B cell (primary cell): ENCODE measurements at regions not wholly inside any gene's neighbourhood (a gene's known extent, or its start where the extent isn't known, plus 50 kb on each side); places are given as distances from the start of the nearest gene placed in this dataset.

ENCODE experiments used
- ATAC-seq: fragments of 200-7000 bp; cut with Tn5 transposase; one replicate; pipeline ENCODE4 v1.10.0; 2021; ENCODE audit warnings: low read depth, mild to moderate bottlenecking, moderate number of reproducible peaks, moderate library complexity
- CTCF ChIA-PET: fragments of 350-600 bp; sonication (Branson Sonifier 250); formaldehyde crosslinking; loops from one replicate; lab custom pipeline; 2021; ENCODE audit warnings: antibody characterized with exemption, inconsistent platforms; lab: Charles Lee
- POLR2A ChIA-PET: fragments of 350-600 bp; sonication (Branson Sonifier 250); formaldehyde crosslinking; loops from one replicate; lab custom pipeline; 2021; ENCODE audit warnings: antibody characterized with exemption; lab: Charles Lee
- DNase-seq: peaks from one replicate; pipeline ENCODE4 v3.0.0; 2013
- H2AFZ ChIP-seq: 2 replicates; pipeline ENCODE4 v1.6.1; 2012; ENCODE audit warnings: mild to moderate bottlenecking, low read depth, low read length; ENCODE audit not compliant: insufficient read depth, poor library complexity, severe bottlenecking
- H3K27ac ChIP-seq, 2 donors: 1 replicate in 1 of 2; 2 replicates in 1 of 2; pipeline ENCODE4 v1.5.1; 2012 to 2013; ENCODE audit warnings: low read length in 2 of 2, mild to moderate bottlenecking in 2 of 2, moderate library complexity in 1 of 2
- H3K27me3 ChIP-seq, 4 experiments: fragments of 200-600 bp in 1 of 4; sonication (generic) in 1 of 4; replicated peaks in 1 of 4; 1 replicate in 2 of 4; 2 replicates in 2 of 4; pipeline versions ENCODE4 v1.6.1 to v1.7.0; 2013 to 2016; ENCODE audit warnings: low read length in 3 of 4, mild to moderate bottlenecking in 2 of 4, mixed read lengths in 1 of 4, moderate library complexity in 1 of 4; ENCODE audit not compliant: insufficient read depth in 4 of 4, control insufficient read depth in 3 of 4; ENCODE audit errors: control extremely low read depth in 1 of 4
- H3K36me3 ChIP-seq, 2 experiments: replicated peaks in 1 of 2; 1 replicate in 1 of 2; 2 replicates in 1 of 2; pipeline versions ENCODE4 v1.6.1 to v1.7.1; 2013; ENCODE audit warnings: low read length in 1 of 2; ENCODE audit not compliant: insufficient read depth in 2 of 2, control insufficient read depth in 1 of 2; ENCODE audit errors: control extremely low read depth in 1 of 2, extremely low read depth in 1 of 2
- H3K4me1 ChIP-seq, 2 donors: fragments of 200-600 bp in 1 of 2; sonication (generic) in 1 of 2; 1 replicate in 1 of 2; 2 replicates in 1 of 2; pipeline versions ENCODE4 v1.5.1 to v1.6.1; 2013 to 2017; ENCODE audit warnings: low read length in 2 of 2; ENCODE audit not compliant: control insufficient read depth in 2 of 2, insufficient read depth in 2 of 2
- H3K4me2 ChIP-seq: replicated peaks from 2 replicates; pipeline ENCODE3; 2012; ENCODE audit warnings: mild to moderate bottlenecking, low read depth, low read length; ENCODE audit not compliant: poor library complexity, severe bottlenecking
- H3K4me3 ChIP-seq, 5 experiments: fragments of 200-600 bp in 1 of 5; sonication (generic) in 1 of 5; 1 replicate in 3 of 5; 2 replicates in 2 of 5; pipeline versions ENCODE4 v1.5.1 to v1.7.0; 2011 to 2016; ENCODE audit warnings: low read length in 4 of 5, mild to moderate bottlenecking in 4 of 5, low read depth in 2 of 5, control low read depth in 1 of 5, moderate library complexity in 1 of 5; ENCODE audit not compliant: insufficient read depth in 1 of 5; ENCODE audit errors: control extremely low read depth in 1 of 5, extremely low read depth in 1 of 5
- H3K79me2 ChIP-seq: fragments of 200-600 bp; sonication (generic); one replicate; pipeline ENCODE4 v1.6.0; 2016; ENCODE audit warnings: low read length; ENCODE audit not compliant: control insufficient read depth, insufficient read depth
- H3K9ac ChIP-seq: fragments of 200-600 bp; sonication (generic); 2 replicates; pipeline ENCODE4 v1.6.1; 2017; ENCODE audit warnings: mild to moderate bottlenecking, low read length, moderate library complexity
- H3K9me3 ChIP-seq, 3 donors: one replicate each; pipeline versions ENCODE4 v1.6.1 to v1.7.1; 2013; ENCODE audit warnings: low read length in 2 of 3; ENCODE audit not compliant: control insufficient read depth in 2 of 3, insufficient read depth in 1 of 3; ENCODE audit errors: control extremely low read depth in 1 of 3
- H4K20me1 ChIP-seq: 2 replicates; pipeline ENCODE4 v1.6.0; 2012; ENCODE audit warnings: mild to moderate bottlenecking, low read length; ENCODE audit not compliant: insufficient read depth, control insufficient read depth, poor library complexity, severe bottlenecking
- H3K27ac Mint-ChIP-seq: one replicate; pipeline ENCODE4 v1.8.0; 2021; ENCODE audit warnings: mixed read lengths
- H3K27me3 Mint-ChIP-seq: one replicate; pipeline ENCODE4 v1.8.0; 2021; ENCODE audit warnings: mixed read lengths
- H3K4me1 Mint-ChIP-seq: one replicate; pipeline ENCODE4 v1.8.0; 2021; ENCODE audit warnings: mixed read lengths
- H3K4me3 Mint-ChIP-seq: one replicate; pipeline ENCODE4 v1.8.0; 2021; ENCODE audit warnings: mixed read lengths
- H3K9me3 Mint-ChIP-seq: one replicate; pipeline ENCODE4 v1.8.0; 2022; ENCODE audit warnings: mixed read lengths; ENCODE audit not compliant: insufficient read depth
- EZH2 ChIP-seq: IDR thresholded peaks from 2 replicates; pipeline ENCODE4 v1.6.1; 2012; ENCODE audit warnings: borderline replicate concordance, low read depth, mild to moderate bottlenecking, moderate library complexity, low read length; ENCODE audit not compliant: insufficient read depth, poor library complexity, severe bottlenecking
- WGBS: methylation state at CpG from one replicate; pipeline ENCODE4 v1.1.5; 2013; ENCODE audit warnings: missing lambda C conversion rate; ENCODE audit not compliant: insufficient coverage; 5-methylcytosine and 5-hydroxymethylcytosine counted together
- intact Hi-C: fragments of 100-400 bp; cut with micrococcal nuclease; formaldehyde crosslinking; loops from one replicate; pipeline ENCODE4 v1.10.0; 2022
- TF ChIP-seq, protein P1 (sequence below): fragments of 200-600 bp; IDR thresholded peaks from one replicate; pipeline ENCODE4 v1.8.0; 2022; ENCODE audit warnings: antibody characterized with exemption, mild to moderate bottlenecking

DNA sequence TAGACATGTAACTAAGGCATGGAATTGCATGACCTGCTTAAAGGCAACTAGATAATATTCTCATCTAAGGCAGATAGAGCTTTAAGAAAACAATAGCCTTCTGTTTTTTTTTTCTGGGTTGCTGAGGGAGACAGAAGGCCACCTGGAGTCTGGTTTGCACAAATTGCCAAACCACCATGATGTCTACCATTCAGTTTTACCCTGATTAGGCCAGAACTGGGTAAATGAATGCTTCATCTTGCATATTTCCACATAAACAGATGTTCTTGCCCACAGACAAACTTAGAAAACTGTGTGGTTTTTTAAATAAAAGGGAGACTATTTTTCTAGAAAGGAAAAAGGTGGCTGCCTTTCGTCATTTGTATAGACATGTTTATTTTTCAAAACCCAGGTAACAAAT is 278.7 kb upstream of the PRICKLE1 start:
- no peaks in the 10 kb centered on the region for H3K4me1 Mint-ChIP-seq
- Histone ChIP-seq H3K27me3 (no peaks in the 10 kb centered on the region), H3K9ac (no peak overlapping the region), H3K9me3 (no peaks in the 10 kb centered on the region), H2AFZ (no peak overlapping the region), H3K79me2 (no peaks in the 10 kb centered on the region), H3K4me2 (no peak overlapping the region), H3K4me3 (no peak overlapping the region), H3K4me1 (no peaks in the 10 kb centered on the region), H4K20me1 (no peaks in the 10 kb centered on the region), H3K27ac (no peak overlapping the region), H3K36me3 (no peaks in the 10 kb centered on the region)
- WGBS, result no CpG with 5 or more reads among the region's 1 CpG
- H3K27me3 Mint-ChIP-seq, result no peaks in the 10 kb centered on the region
- CTCF ChIA-PET, result no interaction called here
- ATAC-seq, result no peak
- POLR2A ChIA-PET, result no interaction called here
- intact Hi-C loops, result no loop called here
- TF ChIP-seq, protein P1, sequence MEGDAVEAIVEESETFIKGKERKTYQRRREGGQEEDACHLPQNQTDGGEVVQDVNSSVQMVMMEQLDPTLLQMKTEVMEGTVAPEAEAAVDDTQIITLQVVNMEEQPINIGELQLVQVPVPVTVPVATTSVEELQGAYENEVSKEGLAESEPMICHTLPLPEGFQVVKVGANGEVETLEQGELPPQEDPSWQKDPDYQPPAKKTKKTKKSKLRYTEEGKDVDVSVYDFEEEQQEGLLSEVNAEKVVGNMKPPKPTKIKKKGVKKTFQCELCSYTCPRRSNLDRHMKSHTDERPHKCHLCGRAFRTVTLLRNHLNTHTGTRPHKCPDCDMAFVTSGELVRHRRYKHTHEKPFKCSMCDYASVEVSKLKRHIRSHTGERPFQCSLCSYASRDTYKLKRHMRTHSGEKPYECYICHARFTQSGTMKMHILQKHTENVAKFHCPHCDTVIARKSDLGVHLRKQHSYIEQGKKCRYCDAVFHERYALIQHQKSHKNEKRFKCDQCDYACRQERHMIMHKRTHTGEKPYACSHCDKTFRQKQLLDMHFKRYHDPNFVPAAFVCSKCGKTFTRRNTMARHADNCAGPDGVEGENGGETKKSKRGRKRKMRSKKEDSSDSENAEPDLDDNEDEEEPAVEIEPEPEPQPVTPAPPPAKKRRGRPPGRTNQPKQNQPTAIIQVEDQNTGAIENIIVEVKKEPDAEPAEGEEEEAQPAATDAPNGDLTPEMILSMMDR, result no peak
- no peak for TF ChIP-seq EZH2
- no peaks in the 10 kb centered on the region for H3K9me3 Mint-ChIP-seq
- DNase-seq, result no peak
- H3K27ac Mint-ChIP-seq, result no peak overlapping the region
- no peak overlapping the region for H3K4me3 Mint-ChIP-seq

DNA sequence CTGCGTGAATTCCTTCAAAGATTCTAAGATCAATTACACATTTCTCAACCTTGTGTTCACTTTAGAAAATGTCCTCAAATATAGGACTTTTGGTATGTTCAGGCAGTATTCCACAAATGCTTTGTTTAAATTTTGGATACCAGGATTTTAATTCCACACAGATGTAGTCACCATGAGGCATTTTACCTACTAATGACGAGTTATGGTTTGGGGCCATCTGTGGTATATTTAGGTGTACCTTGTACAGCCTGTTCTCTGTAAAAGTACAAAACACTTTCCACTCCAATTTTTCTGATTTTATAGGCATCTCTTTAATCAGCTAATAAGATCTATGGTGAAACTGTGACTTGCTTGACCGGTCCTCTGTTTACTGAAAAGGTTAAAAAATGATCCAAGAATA is 275.7 kb upstream of the PRICKLE1 start:
- Histone ChIP-seq H3K4me2 (no peak overlapping the region), H3K27me3 (no peaks in the 10 kb centered on the region), H3K4me3 (no peak overlapping the region), H3K27ac (no peak overlapping the region), H3K9ac (no peak overlapping the region), H3K4me1 (no peaks in the 10 kb centered on the region), H3K9me3 (no peaks in the 10 kb centered on the region), H3K79me2 (no peaks in the 10 kb centered on the region), H3K36me3 (no peaks in the 10 kb centered on the region), H2AFZ (no peak overlapping the region), H4K20me1 (no peaks in the 10 kb centered on the region)
- no peak for ATAC-seq
- H3K27ac Mint-ChIP-seq, result no peak overlapping the region
- no peak for DNase-seq
- POLR2A ChIA-PET, result no interaction called here
- no peak overlapping the region for H3K4me3 Mint-ChIP-seq
- H3K4me1 Mint-ChIP-seq, result no peaks in the 10 kb centered on the region
- 100% methylated on average over 1 of the region's 3 CpGs for WGBS
- CTCF ChIA-PET, result no interaction called here
- H3K9me3 Mint-ChIP-seq, result no peaks in the 10 kb centered on the region
- TF ChIP-seq EZH2, result no peak
- TF ChIP-seq, protein P1, result no peak
- intact Hi-C loops, result no loop called here
- H3K27me3 Mint-ChIP-seq, result no peaks in the 10 kb centered on the region
